ENCODE measurements at regions not wholly inside any gene's neighbourhood (a gene's known extent, or its start where the extent isn't known, plus 50 kb on each side); places are given as distances from the start of the nearest gene placed in this dataset.
"Not testable (repeated sequence)": the region's sequence is repeated elsewhere in the genome, so short reads cannot be mapped to it uniquely, and the experiment has no call there.

DNA sequence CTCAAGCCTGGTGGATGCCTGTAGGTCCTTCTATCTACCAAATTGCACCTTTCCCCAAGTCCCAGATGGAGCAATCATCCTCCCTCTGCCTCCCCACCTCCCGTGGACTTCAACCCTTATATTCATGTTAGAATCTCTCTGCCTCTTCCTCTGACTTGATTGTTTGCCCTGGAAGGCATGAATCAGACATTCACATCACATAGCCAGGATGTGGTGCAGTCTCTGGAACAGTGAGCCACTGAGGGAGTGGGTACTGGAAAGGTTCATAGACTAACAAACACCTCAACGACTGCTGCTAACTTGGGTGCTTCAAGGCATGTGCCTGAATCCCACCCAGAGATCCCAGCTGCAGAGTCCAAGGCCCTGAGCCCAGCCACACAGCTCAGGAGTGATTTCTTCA is 494.0 kb downstream of the TNS3 start:
- no peak for DNase-seq

DNA sequence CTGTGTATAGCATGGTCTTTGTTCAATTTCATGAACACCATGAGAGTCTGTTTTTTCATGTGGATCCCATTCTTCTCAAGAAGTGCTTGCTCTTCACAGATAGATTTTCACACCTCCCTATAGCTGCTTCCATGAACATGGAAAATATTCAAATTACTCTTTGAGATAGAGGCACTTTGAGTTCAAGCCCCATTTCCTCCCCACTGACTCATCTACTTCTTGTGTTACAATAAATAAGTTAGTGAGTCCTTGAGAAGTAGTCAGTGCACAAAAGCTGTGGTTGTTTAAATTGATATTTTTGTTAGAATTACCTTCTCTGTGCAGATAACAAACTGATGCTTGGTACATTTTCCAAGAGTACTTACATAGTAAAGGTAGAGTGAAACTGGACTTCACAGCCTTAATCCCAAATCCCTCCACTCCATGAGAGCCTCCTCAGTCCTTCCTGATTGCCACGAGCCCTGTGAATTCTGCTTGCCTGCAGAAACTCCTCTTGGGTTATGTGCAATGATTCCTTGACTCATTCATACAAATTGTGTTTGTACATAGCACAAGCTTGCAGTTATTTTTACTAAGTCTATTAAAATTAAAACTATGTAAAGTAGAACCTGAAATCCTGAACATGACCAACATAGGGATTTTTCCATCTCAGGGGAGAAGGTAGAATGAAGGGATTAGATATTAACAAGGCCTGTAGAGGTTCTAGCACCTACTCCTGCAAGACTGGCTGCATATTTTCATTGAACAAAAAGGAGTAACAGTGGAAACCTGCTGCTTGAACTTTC is 496.2 kb downstream of the TNS3 start:
- no peak for DNase-seq

DNA sequence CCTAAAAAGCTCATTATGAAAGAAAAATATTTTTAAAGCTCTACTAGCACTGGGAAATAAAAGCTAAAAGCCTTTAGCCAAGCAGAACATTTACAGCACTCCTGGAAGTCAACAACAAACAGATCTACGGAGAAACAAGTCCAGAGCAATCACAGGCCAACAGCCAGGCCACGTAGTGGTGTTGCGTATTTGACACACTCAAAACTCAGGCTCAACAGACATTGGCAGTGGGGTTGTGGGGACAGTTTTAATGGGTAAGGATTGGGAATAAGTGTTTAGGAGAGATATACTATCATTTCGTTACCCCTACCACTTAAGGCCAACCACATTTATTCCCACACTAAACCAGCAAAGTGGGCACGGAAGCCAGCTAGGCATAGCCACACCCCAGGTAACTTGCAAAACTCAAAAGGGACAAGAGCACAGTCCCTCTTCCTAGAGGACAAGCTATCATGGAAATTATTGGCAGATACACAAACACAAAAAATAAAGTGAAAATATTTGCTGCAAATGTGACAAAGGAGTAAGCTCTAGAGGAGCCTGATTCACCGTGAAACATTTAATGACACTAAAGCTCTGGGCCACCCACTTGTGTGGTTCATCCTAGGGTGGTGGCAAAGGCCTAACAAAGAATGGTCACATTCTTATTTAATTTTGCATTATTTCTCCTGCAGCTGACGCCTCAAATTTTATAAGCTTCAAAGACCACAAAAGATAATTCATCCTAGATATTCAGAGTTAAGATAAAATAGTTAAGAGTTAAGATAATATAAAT is 498.2 kb downstream of the TNS3 start:
- no peak for DNase-seq

DNA sequence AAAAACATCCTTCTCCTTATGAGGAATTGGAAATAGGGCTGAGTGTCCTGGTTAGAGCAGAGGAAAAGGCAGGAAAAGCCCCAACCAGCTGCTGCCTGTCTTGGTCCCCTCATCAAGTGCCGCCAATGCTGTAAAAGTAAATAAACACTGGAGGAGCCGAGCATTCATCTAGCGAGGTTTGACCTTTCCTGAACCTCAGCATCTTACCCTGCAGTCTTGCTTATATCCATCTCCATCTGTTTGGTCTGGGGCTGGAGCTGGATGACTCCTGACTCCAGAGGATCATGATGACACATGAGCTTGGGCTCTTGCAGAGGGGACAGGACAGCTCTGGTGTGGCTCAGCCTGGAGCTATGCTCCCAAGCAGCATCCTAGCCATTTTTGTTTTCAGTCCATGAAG is 501.1 kb downstream of the TNS3 start:
- DNase-seq, result no peak

DNA sequence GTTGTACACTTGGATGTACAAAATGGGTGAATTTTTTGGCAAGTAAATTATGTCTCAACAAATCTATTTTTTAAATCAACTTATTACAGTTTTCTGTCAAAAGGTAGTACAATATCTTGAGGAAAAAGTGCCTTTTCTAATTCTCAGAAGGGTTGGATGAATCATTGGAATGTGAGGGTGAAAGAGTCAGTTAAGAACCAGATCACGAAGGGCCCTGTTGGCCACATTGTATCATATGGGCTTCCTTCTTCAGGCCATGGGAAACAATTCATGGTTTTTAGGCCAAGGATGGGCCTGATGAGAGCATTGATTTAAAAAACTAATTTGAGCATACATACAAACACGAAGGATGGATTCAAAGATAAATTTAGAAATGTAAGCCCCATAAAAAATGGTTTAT is 503.7 kb downstream of the TNS3 start:
- no peak for DNase-seq

DNA sequence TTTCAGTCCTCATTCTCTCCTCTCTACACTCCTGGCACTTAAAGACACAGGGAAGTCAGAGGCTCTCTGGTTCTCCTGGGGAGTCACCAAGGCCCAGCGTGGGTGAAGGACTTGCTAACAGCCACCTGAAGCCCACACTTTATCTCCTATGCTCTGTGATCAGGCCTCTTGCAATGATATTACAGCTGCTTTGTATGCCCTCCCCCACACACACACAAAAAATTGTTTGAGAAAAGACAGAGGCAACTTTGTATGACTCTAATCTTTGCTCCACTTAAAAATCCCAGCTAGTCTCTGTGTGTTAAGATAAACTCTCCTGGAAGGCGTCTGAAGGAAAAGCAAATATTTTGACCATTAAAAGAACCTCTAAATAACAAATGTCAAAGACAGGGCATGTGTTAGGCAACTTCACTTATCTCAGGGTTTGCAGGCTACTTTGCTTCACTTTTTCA is 507.2 kb downstream of the TNS3 start:
- DNase-seq, result no peak

DNA sequence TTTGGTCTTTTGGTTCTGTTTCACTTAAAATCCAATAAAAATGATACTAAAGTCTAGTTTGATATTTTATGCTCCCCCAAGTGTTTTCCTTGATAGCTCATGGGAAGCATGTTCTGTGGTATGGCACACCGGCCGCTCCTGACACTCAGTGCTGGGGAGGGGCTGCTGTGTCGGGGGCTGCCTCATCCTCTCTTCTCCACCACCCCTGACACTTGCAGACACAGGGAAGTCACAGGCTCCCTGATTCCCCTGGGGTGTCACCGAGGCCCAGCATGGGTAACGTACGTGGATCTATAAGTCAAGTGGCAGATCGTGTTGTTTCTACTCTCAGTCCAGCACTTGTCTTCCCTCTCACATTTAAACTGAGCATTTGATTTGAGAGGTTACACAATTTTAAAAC is 508.6 kb downstream of the TNS3 start:
- no peak for DNase-seq

DNA sequence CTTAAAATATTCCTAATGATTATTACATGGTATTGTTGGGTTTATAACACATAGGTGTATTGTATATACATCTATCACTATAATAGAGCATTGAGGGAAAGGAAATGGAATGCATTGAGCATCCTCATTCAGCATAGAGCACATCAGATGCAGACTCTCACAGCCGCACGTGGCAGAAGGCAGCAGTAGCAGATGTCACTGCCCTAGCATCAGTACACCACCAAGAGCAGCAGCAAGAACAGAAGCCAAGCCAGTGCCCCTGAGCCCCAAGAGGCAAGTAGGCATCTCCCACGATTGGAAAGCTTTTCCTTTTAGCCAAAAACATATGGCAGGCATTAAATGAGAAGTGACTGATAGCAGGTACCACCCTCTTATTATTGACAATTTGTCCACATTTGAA is 510.0 kb downstream of the TNS3 start:
- DNase-seq, result peak; percentile 51

DNA sequence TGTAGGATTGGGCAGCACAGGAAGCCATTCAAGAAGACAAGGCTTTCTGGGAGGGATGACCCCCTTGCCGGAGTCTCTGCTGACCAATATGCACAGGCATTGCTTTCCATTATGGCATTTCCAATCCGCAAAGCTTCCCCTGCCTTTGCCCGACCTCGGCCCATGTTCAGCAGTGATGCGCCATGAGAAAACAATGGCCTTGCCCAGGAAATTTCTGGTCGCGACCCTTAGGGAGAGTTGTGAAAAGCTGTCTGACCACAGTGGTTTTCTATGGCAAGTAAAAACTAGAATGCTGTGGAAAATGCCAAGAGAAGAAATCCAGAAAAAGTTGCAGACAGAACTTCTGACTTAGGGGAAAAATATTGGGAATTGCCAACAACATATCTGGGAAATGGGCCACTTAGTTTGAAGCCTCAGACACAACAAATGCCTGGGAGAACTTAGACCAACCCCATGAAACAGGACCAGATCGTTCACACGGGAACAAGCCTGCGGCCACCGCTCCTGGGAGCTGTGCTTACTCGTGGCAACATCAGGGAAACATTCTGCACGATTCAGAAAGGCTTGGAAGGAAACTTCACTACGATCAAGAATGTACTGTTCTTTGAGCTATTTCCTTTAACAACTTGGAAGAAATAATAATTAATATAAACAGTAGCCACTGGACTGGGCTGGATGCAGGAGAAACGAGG is 512.4 kb downstream of the TNS3 start:
- no peak for DNase-seq

DNA sequence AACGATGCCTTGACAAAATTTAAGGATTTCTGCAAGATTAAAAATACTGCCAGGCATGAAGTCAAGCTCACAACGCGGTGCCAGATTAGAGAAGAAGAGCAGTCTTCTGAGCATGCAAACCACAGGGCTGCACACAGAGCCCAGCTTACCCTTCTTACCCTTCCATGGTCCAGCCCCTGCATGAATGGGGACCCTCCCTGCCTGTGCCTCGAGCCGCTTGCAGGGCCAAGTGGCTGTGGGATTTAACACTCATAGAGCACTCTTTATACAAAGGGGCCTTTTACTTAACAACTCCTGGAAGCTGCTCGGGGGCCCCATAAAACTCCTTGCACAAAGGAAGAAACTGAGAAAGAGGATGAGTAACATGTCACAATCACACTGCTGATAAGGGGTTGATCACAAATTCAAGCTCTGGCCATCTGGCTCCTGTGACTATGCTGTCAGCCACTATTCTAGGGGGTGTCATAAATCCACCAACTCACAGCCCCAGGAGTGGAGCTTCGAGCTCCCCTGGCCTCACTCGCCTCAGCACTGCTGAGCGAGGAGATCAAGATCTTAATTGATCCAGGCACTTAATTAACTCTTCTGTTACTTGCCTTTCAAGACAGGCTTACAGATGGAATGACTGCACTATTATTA is 514.8 kb downstream of the TNS3 start:
- DNase-seq, result no peak

DNA sequence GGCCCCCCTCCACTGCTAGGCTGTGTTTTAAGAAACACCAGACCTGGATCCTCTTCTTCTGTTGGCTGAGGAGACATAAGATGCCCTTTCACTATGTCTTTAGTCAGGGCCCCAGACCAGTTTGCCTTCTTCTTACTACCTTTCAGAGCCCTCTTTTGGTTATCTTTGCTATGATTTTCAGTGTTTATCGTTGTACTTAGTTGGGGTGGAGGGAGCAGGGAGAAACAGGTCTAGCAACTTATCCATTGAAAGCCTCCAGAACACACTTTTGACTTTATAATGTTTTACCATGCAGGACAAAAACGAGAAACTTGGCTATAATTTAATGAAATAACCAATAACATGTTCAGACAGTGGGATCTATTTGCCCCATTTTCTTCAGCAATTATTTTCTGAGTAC is 525.2 kb downstream of the TNS3 start:
- DNase-seq, result no peak

DNA sequence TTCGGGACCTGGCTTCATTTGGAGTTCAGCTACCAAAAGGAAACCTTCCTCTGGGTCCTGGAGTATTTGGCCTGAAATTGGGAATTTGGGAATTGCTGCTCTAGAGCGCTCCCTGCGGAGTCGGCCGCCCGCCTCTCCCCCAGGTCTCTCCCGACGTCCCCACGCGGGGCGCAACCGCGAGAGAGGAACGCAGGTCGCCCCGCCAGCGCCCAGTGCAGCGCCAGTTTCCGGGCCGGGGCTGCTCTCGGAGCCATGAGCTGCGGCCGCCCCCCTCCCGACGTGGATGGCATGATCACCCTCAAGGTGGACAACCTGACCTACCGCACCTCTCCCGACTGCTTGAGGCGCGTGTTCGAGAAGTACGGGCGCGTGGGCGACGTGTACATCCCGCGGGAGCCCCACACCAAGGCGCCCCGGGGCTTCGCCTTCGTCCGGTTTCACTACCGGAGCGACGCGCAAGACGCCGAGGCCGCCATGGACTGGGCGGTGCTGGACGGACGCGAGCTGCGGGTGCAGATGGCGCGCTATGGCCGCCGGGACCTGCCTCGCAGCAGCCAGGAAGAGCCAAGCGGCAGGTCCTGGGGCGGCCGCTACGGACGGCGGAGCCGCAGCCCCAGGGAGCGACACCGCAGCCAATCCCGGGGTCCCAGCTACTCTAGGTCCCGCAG is 529.2 kb downstream of the TNS3 start:
- DNase-seq, result not testable (repeated sequence)

DNA sequence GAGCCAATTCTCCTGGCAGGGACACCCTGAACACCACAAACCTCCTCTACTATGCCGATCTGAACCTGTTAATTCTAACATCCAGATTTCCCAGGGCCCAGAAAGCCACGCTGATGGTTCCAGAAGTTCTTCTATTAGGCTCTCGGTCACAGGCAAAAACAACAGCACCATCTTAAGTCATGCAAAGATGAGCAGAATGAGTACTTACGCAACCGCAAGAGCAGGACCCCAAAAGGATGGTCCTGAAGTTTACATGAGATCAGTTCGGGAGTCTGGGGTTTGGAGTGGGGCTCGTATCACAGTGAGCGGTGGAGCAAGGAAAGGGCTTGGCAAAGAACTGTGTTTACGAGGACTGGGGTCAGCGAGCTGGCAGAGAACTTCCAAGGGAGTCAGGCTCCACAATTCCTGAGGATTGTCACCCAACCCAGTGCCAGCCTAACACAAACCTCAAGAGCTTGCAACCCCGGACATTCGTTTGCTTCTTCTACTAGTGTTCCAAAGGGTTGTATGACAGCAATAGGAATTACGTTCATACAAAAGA is 532.6 kb downstream of the TNS3 start:
- DNase-seq, result no peak

DNA sequence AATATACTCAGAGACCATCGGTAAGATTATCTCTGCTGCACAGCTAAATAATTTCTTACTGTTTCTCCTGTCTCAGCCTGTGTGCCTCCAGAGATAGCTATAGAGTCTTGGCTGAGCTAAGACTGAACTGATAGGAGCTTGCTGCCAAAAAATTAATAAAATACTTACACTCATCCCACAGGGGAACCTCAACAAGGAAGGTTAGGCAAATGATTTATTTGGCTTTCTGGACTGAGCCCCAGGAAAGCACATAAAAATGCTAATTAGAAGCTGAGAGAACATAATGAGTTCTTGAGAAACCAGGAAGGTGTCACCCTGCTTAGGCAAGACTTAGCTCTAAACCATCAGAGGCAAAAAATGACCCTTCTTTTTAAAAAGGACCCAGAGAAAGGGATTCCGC is 534.5 kb downstream of the TNS3 start:
- no peak for DNase-seq

DNA sequence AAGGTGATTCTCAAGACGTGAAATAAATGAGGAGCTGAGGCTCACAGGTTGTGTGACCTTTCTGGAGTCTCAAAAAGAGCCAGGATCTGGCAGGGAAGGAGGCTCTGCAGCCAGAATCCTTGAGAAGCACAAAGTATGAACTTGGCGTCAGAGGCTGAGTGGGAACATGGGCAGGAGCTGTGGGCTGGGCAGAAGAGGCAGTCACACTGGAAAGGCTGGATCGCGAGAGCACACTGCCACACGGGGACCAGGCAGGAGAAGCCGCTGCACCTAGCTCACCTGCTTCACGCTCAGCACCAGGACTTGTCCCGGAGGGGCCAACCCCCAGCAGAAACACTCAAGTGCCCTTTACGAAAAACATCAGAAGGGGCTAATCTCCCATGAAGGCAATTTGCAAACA is 535.0 kb downstream of the TNS3 start:
- no peak for DNase-seq

DNA sequence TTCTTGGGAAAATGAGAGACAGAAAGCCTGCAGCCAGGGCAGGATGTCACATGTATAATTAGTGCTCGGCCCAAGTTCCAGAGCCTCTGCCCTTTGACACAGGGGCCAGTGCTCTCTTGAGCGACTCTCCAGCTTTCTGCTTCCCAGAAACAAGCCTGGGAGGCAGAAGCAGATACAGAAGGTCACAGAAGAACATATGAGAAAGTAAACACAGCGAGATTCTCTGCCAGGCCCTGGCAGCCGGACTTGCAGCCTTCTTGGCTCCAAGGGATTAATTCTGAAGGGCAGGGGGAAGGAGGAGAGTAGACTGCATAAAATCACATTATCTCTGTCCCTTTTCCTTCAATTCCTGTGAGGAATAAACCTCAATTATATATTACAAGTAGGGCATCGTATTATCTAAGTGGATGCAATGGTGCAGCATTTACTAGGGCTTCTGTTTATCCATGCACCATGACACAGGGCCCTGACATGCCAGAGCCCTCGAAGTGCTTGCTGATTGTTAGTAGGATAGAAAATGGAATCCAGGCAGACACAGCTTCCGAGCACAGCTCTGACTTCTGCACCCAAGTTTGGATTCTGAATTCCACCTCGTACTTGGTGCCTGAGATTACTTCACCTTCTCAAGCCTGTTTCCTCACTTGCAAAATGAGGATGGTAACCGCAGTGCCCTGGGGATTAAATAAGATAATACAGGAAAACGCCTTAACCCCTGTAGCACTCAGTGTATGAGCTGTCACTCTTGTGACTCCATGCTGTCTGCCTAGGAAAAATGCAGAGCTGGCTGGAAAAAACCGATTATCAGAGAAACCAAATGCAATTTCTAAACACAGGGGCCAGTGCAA is 536.5 kb downstream of the TNS3 start:
- no peak for DNase-seq

DNA sequence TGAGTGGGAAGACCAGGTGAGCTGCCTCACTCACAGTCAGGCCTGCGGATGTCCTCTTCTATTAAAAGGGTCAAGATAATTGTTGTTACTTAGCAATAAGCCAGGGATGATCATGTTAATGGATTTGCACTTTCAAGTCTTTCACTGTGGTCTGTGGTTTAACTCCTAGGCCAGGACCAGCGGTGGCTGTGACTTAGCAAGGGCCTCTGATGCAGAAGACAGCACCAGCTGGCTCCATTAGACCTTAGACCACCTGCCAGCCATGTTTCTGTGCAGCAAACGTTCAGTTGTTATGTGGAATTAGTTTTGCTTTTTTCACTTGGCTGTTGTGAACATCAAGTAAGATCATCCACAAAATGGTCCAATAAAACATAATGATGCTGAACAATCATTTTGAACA is 537.3 kb downstream of the TNS3 start:
- no peak for DNase-seq

DNA sequence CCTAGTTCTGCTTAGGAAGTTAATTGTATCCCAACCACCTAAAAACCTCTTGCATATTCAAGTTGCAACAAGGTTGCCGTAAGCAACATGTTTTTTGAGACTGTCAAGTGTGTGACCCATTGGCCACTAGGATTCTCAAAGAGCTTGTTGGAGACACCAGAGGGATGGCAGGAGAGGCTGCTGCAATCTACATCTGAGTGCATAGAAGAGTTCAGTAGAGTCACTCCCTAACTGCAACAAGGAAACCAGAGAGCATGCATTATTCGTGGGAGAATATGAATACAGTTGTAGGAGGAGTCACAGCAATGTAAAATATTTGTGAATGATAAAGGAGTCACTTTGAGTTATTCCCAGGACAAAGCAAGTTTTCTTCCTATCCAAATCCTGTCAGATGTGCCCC is 538.6 kb downstream of the TNS3 start:
- DNase-seq, result no peak

DNA sequence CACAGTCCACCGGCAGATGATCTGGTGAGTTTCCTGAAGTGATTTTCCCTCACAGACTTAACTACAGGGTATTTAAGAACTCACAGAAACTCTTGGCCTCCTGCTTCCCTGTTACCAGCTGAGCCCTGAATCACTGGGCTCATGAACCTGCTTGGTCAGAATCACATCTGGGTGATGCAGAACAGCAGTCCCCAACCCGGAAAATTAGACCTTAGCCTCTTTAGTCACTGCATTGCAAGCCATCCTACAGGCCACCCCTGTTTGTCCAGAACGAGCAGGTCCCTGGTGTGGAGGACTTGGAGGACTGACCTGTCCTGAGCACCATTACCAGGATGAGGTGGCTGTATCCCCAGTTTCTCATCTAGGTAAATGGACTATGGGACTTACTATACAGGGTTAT is 539.2 kb downstream of the TNS3 start:
- no peak for DNase-seq

DNA sequence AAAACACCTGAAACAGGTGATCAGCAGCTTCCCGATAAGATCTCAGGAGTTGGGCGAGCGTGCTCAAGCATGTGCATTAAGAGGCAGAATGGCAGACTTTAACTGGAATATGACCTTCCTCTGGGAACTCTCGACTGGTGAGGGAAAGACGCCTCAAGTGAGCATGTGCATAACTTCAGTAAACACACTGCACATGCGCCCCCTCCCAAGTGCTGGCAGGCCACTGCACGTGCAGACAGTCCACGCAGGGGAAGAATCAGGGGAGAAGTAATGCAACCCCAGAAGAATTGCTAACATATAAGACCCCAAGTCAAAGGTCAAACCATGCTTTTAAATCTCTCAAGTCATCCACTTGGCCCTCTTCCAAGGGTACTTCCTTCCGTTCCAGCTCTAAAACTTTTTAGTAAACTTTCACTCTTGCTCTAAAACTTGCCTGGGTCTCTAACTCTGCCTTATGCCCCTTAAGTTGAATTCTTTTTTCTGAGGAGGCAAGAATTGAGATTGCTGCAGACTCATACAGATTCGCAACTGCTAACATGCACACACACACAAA is 541.0 kb downstream of the TNS3 start:
- peak; percentile 64 for DNase-seq

DNA sequence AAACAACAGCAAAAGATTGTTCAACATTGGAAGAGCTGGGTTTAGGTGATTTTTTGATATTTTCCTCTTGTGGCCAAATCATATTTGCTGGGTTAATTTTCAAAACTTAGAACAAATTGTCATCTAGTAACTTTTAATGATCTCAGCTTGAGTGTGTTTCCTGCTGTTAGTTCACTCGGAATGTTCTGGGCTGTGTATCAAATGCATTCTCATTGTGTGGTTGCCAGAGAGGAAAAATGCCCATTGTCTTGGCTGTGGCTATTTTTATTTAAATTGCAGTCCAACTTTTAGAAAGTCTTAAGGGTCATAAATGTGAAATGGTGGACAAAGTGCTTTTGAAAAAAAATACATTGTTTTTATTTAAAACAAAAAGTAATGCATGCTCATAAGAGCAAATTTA is 542.0 kb downstream of the TNS3 start:
- no peak for DNase-seq

Measured in NCI-H2171 treated with DMSO at 0.1 percent for 48 hours (cell line).